Mesenchymal stem cell (in vitro differentiated cells and primary cell): ENCODE measurements at regions not wholly inside any gene's neighbourhood (a gene's known extent, or its start where the extent isn't known, plus 50 kb on each side); places are given as distances from the start of the nearest gene placed in this dataset.

Experiments used
- DNase-seq: peaks from one replicate; pipeline ENCODE4 v3.0.0-alpha.2; 2013
- H2AFZ ChIP-seq: one replicate; pipeline ENCODE4 v1.6.1; 2013; ENCODE audit warnings: low read depth, mild to moderate bottlenecking, control low read depth, inconsistent platforms, low read length, moderate library complexity
- H2AK5ac ChIP-seq: 2 replicates; pipeline ENCODE4 v1.6.1; 2013; ENCODE audit warnings: low read length, moderate library complexity, mild to moderate bottlenecking, inconsistent platforms; ENCODE audit not compliant: severe bottlenecking
- H2BK120ac ChIP-seq: one replicate; pipeline ENCODE4 v1.6.1; 2013; ENCODE audit warnings: low read depth, mild to moderate bottlenecking, inconsistent platforms, low read length, moderate library complexity
- H2BK12ac ChIP-seq, 2 experiments: one replicate each; pipeline ENCODE4 v1.6.1; 2013; ENCODE audit warnings: inconsistent platforms in 2 of 2, low read length in 2 of 2, mild to moderate bottlenecking in 2 of 2, moderate library complexity in 2 of 2, control low read depth in 1 of 2
- H2BK15ac ChIP-seq: one replicate; pipeline ENCODE4 v1.6.1; 2013; ENCODE audit warnings: mild to moderate bottlenecking, low read depth, inconsistent platforms; ENCODE audit not compliant: poor library complexity, severe bottlenecking
- H2BK5ac ChIP-seq: 2 replicates; pipeline ENCODE4 v1.6.1; 2013; ENCODE audit warnings: low read depth, mild to moderate bottlenecking, low read length, control low read depth, inconsistent platforms; ENCODE audit not compliant: poor library complexity, severe bottlenecking
- H3K14ac ChIP-seq, 2 experiments: one replicate each; pipeline ENCODE4 v1.6.1; 2013; ENCODE audit warnings: inconsistent platforms in 2 of 2, low read length in 2 of 2, control low read depth in 1 of 2, mild to moderate bottlenecking in 1 of 2, moderate library complexity in 1 of 2
- H3K18ac ChIP-seq, 2 experiments: one replicate each; pipeline ENCODE4 v1.6.1; 2013; ENCODE audit warnings: inconsistent platforms in 2 of 2, low read length in 2 of 2, control low read depth in 1 of 2, low read depth in 1 of 2, mild to moderate bottlenecking in 1 of 2
- H3K23ac ChIP-seq, 2 experiments: one replicate each; pipeline ENCODE4 v1.6.1; 2013; ENCODE audit warnings: inconsistent platforms in 2 of 2, low read length in 2 of 2, mild to moderate bottlenecking in 2 of 2, moderate library complexity in 2 of 2, control low read depth in 1 of 2
- H3K27ac ChIP-seq: 2 replicates; pipeline ENCODE4 v1.5.1; 2013; ENCODE audit warnings: mild to moderate bottlenecking, moderate library complexity, low read length, control low read depth, inconsistent platforms; ENCODE audit not compliant: poor library complexity, severe bottlenecking
- H3K27me3 ChIP-seq, 2 experiments: 2 replicates each; pipeline versions ENCODE4 v1.6.1 to v1.7.0; 2013; ENCODE audit warnings: low read length in 2 of 2, mild to moderate bottlenecking in 2 of 2, moderate library complexity in 2 of 2, control low read depth in 1 of 2, inconsistent platforms in 1 of 2; ENCODE audit not compliant: control insufficient read depth in 1 of 2, insufficient read depth in 1 of 2
- H3K36me3 ChIP-seq, 2 experiments: 2 replicates each; pipeline versions ENCODE4 v1.6.1 to v1.7.0; 2013; ENCODE audit warnings: low read length in 2 of 2, control low read depth in 1 of 2, inconsistent platforms in 1 of 2, low read depth in 1 of 2, mild to moderate bottlenecking in 1 of 2; ENCODE audit not compliant: insufficient read depth in 2 of 2, control insufficient read depth in 1 of 2
- H3K4ac ChIP-seq, 2 experiments: one replicate each; pipeline ENCODE4 v1.6.1; 2013; ENCODE audit warnings: inconsistent platforms in 2 of 2, low read length in 2 of 2, mild to moderate bottlenecking in 2 of 2, moderate library complexity in 2 of 2, control low read depth in 1 of 2, low read depth in 1 of 2
- H3K4me1 ChIP-seq: 2 replicates; pipeline ENCODE4 v1.6.1; 2013; ENCODE audit warnings: low read depth, low read length, control low read depth; ENCODE audit not compliant: control insufficient read depth, insufficient read depth
- H3K4me2 ChIP-seq: 2 replicates; pipeline ENCODE4 v1.6.1; 2013; ENCODE audit warnings: low read length, mild to moderate bottlenecking, inconsistent platforms; ENCODE audit not compliant: poor library complexity, severe bottlenecking
- H3K4me3 ChIP-seq, 2 experiments: 2 replicates each; pipeline versions ENCODE4 v1.5.1 to v1.7.0; 2013; ENCODE audit warnings: low read length in 2 of 2, mild to moderate bottlenecking in 2 of 2, control low read depth in 1 of 2, low read depth in 1 of 2; ENCODE audit not compliant: insufficient read depth in 1 of 2
- H3K79me1 ChIP-seq: replicated peaks from 2 replicates; pipeline ENCODE4 v1.6.1; 2013; ENCODE audit warnings: mild to moderate bottlenecking, control low read depth, low read length, inconsistent platforms; ENCODE audit not compliant: poor library complexity, severe bottlenecking
- H3K9ac ChIP-seq: 2 replicates; pipeline ENCODE4 v1.7.0; 2013; ENCODE audit warnings: mild to moderate bottlenecking, low read length, moderate library complexity
- H3K9me3 ChIP-seq: 2 replicates; pipeline ENCODE4 v1.7.0; 2013; ENCODE audit warnings: mild to moderate bottlenecking, low read length; ENCODE audit not compliant: control insufficient read depth
- H4K8ac ChIP-seq: one replicate; pipeline ENCODE4 v1.6.1; 2013; ENCODE audit warnings: inconsistent platforms, mild to moderate bottlenecking, low read length, moderate library complexity
- H4K91ac ChIP-seq: one replicate; pipeline ENCODE4 v1.6.1; 2013; ENCODE audit warnings: mild to moderate bottlenecking, low read length, inconsistent platforms
- WGBS: methylation state at CpG from one replicate; pipeline ENCODE4 v1.1.7; 2013; ENCODE audit warnings: mixed read lengths; 5-methylcytosine and 5-hydroxymethylcytosine counted together

- Histone ChIP-seq H3K4me2 (no peak overlapping the region), H3K27me3 (no peaks in the 10 kb centered on the region), H3K14ac (no peak overlapping the region), H3K23ac (no peak overlapping the region), H3K36me3 (no peaks in the 10 kb centered on the region), H2BK5ac (no peak overlapping the region), H4K91ac (no peak overlapping the region), H3K18ac (no peak overlapping the region), H3K4me3 (no peak overlapping the region), H3K9me3 (no peaks in the 10 kb centered on the region), H3K27ac (no peak overlapping the region), H3K4ac (no peak overlapping the region), H3K79me1 (no peaks in the 10 kb centered on the region), H2BK15ac (no peak overlapping the region), H2AK5ac (no peak overlapping the region), H4K8ac (no peak overlapping the region), H2BK120ac (no peak overlapping the region), H2BK12ac (no peak overlapping the region), H3K4me1 (no peaks in the 10 kb centered on the region), H2AFZ (no peak overlapping the region), H3K9ac (peak overlapping the region; percentile 18)
- no peak for DNase-seq
- WGBS, result 41% methylated on average over 5 of the region's 5 CpGs
Measured at GRCh38 chr14:97878727-97879126, 1081.5 kb downstream of the VRK1 start.

DNA sequence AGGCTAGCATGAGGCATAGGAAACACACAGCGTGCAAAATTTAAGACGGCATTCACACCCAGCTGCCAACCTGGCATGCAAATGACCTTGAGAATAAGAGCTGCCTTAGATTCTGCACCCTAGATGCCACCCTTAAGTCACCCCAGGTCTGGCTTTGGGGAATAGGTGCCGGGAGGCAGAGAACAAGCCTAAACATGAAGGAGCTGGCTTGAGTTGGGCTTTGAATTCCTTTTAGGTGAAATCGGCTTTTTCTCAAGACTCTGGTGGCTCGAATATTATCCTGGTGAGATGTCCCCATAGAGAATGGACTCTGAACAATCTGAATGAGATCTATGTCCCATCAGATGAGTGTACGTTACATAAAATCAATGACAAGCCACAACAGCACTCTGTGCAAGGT is 1090.5 kb downstream of the VRK1 start:
- Histone ChIP-seq H3K14ac (no peak overlapping the region), H2AK5ac (no peak overlapping the region), H3K4ac (no peak overlapping the region), H3K4me2 (no peak overlapping the region), H2BK120ac (no peak overlapping the region), H3K18ac (no peak overlapping the region), H3K9ac (no peak overlapping the region), H3K27me3 (no peaks in the 10 kb centered on the region), H2BK5ac (no peak overlapping the region), H3K4me1 (no peaks in the 10 kb centered on the region), H3K36me3 (no peaks in the 10 kb centered on the region), H3K9me3 (no peaks in the 10 kb centered on the region), H3K4me3 (no peak overlapping the region), H2AFZ (no peak overlapping the region), H4K8ac (no peak overlapping the region), H3K27ac (no peak overlapping the region), H3K79me1 (no peaks in the 10 kb centered on the region), H4K91ac (no peak overlapping the region), H3K23ac (no peak overlapping the region), H2BK12ac (no peak overlapping the region), H2BK15ac (no peak overlapping the region)
- 86% methylated on average over 6 of the region's 6 CpGs for WGBS
- no peak for DNase-seq

GRCh38 chr14:97888331-97888730 is 1091.1 kb downstream of the VRK1 start:
- Histone ChIP-seq H2BK5ac (no peak overlapping the region), H2BK15ac (no peak overlapping the region), H3K79me1 (no peaks in the 10 kb centered on the region), H3K4me2 (no peak overlapping the region), H3K23ac (no peak overlapping the region), H2BK120ac (no peak overlapping the region), H3K9ac (no peak overlapping the region), H3K9me3 (no peaks in the 10 kb centered on the region), H4K8ac (no peak overlapping the region), H3K27me3 (no peaks in the 10 kb centered on the region), H3K4ac (no peak overlapping the region), H2BK12ac (no peak overlapping the region), H3K4me1 (no peaks in the 10 kb centered on the region), H4K91ac (no peak overlapping the region), H2AK5ac (no peak overlapping the region), H3K14ac (no peak overlapping the region), H3K27ac (no peak overlapping the region), H3K18ac (no peak overlapping the region), H3K36me3 (no peaks in the 10 kb centered on the region), H2AFZ (no peak overlapping the region), H3K4me3 (no peak overlapping the region)
- no peak for DNase-seq
- 67% methylated on average over 1 of the region's 5 CpGs for WGBS

DNA sequence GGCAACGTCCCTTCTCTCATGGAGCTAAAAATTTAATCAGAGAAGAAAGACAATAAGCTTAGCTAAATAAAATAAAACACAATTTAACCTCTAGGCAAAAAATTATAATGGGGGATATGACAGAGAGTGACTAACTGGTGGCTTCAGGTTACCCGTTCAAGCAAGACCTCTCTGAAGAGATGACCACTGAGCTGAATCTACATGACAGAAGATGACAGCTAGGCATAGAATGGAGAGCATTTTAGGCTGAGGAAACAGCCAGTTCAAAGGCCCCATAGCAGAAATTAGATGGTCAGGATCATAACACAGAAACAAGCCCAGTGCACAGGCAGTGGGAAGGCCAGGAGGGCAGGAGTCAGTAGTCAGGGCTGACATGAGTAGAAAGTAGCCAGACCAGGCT is 1094.3 kb downstream of the VRK1 start:
- H4K91ac ChIP-seq, result no peak overlapping the region
- no peak overlapping the region for H3K4me3 ChIP-seq
- H2BK12ac ChIP-seq, result no peak overlapping the region
- H3K14ac ChIP-seq, result no peak overlapping the region
- no peaks in the 10 kb centered on the region for H3K27me3 ChIP-seq
- H3K9me3 ChIP-seq, result peaks cover 6% of the 10 kb centered on the region
- no peak overlapping the region for H3K23ac ChIP-seq
- no peaks in the 10 kb centered on the region for H3K4me1 ChIP-seq
- DNase-seq, result no peak
- H2AK5ac ChIP-seq, result no peak overlapping the region
- H3K4me2 ChIP-seq, result no peak overlapping the region
- no peak overlapping the region for H3K9ac ChIP-seq
- H2BK120ac ChIP-seq, result no peak overlapping the region
- H3K79me1 ChIP-seq, result no peaks in the 10 kb centered on the region
- H3K36me3 ChIP-seq, result no peaks in the 10 kb centered on the region
- no peak overlapping the region for H3K27ac ChIP-seq
- no peak overlapping the region for H3K18ac ChIP-seq
- H3K4ac ChIP-seq, result no peak overlapping the region
- no peak overlapping the region for H2BK15ac ChIP-seq
- H4K8ac ChIP-seq, result no peak overlapping the region
- H2BK5ac ChIP-seq, result no peak overlapping the region
- 41% methylated on average over 1 of the region's 2 CpGs for WGBS
- no peak overlapping the region for H2AFZ ChIP-seq
